HG03342 (cell line): ENCODE measurements at regions not wholly inside any gene's neighbourhood (a gene's known extent, or its start where the extent isn't known, plus 50 kb on each side); places are given as distances from the start of the nearest gene placed in this dataset.
A peak's percentile ranks its signal among the peaks of the same experiment; 100 is the strongest.
"Not testable (repeated sequence)": the region's sequence is repeated elsewhere in the genome, so short reads cannot be mapped to it uniquely, and the experiment has no call there.

Experiments
- ATAC-seq: cut with Tn5 transposase; IDR thresholded peaks from one replicate; pipeline ENCODE4 v1.9.1; 2021; ENCODE audit warnings: mild to moderate bottlenecking, moderate library complexity; ENCODE audit not compliant: unreplicated experiment

GRCh38 chr3:18237251-18238005, 187.7 kb downstream of the SATB1 start:
- ATAC-seq: peak; percentile 94

DNA sequence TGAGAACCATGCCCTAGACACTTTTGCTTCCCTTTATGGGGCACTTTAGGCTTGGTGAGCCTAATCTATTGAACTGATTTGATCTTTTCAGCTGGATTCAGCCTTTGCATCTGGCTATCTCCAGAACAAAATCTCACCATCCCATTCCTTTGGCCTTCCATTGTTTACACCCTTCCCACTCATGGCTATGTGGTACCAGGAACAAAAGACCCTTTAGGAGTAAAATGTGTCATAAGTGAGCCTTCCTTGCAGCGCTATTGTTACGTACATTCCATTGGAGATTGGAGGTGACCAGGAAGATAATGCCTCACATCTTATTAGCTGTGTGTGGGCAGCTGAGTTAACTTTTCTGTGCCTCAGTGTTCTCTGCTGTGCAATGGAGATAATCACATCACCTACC, 188.4 kb downstream of the SATB1 start:
- ATAC-seq: no peak

DNA sequence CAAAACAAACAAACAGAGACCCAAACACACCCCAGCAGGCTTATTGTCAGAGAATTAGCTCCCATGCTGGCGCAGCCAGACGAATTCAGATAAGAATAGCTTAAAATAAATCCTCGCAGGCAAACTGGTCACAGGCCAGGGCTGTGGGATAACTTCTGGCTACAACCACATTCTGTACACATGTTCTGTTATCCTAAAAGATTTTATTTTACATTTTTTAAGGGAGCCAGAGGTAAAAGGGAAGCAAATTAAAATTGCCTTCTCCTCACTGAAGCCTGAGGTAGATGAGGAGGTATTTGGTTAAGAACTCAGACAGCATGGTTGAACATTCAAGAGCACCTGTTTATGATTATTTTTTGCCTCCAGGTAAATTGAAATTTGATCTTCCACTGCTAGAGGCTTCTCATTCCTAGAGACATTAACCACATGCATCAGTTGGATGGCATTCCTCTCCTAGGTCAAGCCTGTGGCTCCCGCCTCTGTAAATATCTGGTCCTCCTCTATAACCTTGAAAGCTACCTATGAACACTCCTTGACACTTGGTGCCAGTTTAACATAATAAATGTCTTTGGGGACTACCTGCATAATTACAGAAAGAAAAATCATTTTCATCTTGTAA, 190.3 kb downstream of the SATB1 start:
- ATAC-seq: no peak

GRCh38 chr3:18233987-18234716, 191.0 kb downstream of the SATB1 start:
- no peak for ATAC-seq

GRCh38 chr3:18232317-18232716, 192.8 kb downstream of the SATB1 start:
- ATAC-seq: no peak

GRCh38 chr3:18228060-18228459, 197.1 kb downstream of the SATB1 start:
- no peak for ATAC-seq

DNA sequence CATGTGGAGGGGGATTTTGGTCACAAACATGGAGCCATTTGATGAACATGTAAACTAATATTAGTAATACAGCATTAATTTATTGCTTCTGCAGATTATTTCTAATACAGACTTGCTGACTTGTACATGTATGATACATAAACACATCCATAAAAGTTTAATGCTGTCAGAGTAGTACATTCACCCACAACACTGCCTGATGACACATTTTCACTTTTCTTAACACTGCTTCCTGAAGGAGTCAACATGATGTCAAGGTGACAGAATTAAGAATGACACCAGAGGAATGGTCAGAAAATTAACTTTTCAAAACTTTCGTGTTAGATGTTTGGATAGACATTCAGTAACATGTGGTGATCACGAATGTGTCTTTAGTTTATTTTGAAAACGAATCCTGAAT, 199.4 kb downstream of the SATB1 start:
- ATAC-seq: no peak

DNA sequence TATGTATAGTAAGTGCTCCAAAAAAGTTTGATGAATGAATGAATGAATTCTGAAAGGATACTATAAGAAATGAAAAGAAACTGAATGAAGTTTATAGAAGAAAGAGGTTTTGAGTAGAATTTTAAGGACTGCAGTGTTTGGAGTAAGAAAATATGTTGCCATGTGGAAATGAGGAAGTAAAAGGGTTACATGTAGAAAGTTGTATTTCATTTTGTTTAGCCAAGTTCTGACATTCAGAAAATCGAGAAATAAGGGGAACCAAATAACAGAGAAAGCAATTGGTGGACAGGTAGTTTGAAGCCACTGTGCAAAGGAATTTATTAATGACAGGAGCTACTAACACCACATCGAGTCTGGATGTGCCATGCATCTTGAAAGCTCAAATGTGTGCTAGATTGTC, 200.7 kb downstream of the SATB1 start:
- no peak for ATAC-seq

DNA sequence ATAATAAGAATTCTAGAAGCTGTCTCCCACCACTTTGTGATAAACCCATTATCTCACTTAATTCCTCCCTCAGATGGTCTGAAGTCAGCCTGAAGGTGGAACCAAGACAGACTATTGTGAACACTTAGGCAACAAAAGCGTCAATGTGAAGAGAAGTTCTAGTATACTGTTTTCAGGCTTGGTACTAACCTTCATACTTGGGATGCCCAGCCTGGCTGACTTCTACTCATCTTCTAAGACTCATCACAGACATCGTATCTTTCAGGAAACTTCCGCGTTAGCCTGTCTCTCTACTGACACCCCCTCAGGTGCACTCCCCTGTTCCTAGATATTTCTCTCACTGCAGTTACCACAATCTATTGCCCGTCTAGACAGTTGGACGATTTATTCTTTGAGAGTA, 201.2 kb downstream of the SATB1 start:
- ATAC-seq: peak; percentile 41

DNA sequence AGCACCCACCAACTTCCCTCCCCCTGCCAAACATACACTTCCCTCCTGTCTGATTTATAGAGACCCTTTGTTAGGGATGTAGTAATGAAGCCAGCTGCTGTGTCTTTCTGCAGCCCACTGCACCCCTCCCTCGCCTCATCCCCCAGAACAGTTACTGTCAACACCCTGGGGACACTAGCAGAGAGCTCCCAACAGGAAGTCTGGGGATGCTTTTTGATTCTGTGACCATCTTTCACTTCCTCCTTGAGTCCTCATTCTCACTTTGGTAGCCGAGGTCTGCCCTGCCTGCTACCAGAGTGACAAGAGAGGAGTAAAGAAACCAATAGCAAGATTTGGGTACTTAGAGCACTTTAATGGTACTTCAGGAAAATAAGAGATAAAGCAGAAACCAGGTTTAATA, 201.6 kb downstream of the SATB1 start:
- ATAC-seq: peak; percentile 99

GRCh38 chr3:18222686-18223085, 202.5 kb downstream of the SATB1 start:
- no peak for ATAC-seq

GRCh38 chr3:18217507-18218174, 207.5 kb downstream of the SATB1 start:
- ATAC-seq: peak; percentile 56

DNA sequence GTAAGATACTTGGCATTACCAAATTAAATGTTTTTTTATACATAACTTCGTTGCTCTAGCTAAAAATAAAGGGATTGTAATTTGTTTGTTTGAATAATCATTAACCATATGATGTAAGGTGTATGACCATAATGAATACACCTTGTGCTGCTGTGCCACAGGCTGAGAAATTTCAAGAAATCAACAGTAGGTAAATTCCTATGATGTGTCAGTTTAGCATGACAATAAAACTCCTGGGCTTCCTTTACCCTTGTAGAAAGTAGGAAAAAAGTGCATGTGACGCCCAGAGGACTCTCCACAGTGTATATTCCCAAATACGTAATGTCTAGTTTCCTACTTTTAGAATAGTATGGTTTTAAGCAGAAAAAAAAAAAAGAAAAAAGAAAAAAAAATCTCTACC, 208.1 kb downstream of the SATB1 start:
- ATAC-seq: no peak

GRCh38 chr3:18215639-18216038, 209.5 kb downstream of the SATB1 start:
- ATAC-seq: no peak

DNA sequence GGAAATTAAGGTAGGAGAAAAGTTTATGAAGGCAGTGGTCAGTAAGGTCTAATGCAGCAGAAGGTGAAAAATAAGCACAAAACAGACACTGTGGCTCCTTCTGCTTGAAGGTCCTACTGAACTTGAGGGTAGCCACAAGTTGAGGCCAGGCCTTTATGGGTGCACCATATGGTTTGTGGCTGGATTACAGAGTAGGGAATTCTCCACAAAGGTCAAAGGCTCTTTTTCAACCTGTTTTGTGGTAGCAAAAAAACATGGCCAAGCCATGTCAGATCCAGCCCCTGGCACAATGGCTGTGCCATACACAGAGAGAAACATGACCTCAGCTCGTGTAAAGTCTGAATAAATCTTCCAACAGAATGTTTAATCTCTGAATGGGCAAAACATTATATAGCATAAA, 214.0 kb downstream of the SATB1 start:
- ATAC-seq: no peak

GRCh38 chr3:18208856-18209255, 216.3 kb downstream of the SATB1 start:
- ATAC-seq: no peak

GRCh38 chr3:18208091-18208490, 217.0 kb downstream of the SATB1 start:
- no peak for ATAC-seq

GRCh38 chr3:18207226-18207625, 217.9 kb downstream of the SATB1 start:
- no peak for ATAC-seq

- not testable (repeated sequence) for ATAC-seq
These were observed 219.4 kb downstream of the SATB1 start for GRCh38 chr3:18205701-18206100.

DNA sequence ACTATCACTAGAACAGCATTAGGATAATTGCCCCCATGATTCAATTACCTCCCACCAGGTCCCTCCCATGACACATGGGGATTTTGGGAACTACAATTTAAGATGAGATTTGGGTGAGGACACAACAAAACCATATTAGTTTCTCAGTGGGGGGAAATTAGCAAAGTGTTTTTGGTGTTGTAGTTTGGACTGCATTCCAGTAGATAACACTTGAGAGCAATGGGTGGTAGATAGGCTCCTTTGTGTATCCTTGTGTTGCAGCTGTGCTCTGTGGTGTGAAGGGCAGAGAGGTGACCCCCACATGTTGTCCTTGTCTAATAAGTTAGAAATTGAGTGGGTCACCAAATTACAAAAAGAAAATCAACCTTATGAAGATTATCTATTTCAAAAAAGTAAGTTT, 223.8 kb downstream of the SATB1 start:
- ATAC-seq: no peak

DNA sequence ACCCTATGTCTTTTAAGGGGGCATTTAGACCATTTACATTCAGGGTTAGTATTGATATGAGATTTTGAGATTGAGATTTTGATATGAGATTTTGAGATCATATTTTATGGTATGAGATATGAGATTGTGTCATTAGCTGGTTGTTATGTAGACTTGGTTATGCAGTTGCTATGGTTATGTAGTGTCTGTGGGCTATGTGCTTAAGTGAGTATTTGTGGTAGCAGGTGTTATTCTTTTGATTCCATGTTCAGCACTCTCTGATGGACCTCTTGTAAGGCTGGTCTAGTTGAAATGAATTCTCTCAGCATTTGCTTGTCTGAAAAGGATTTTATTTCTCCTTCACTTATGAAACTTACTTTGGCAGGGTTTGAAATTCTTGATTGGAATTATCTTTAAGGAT, 225.4 kb downstream of the SATB1 start:
- no peak for ATAC-seq

- ATAC-seq: no peak
These were observed 229.3 kb downstream of the SATB1 start for GRCh38 chr3:18195836-18196235.
